ENCODE measurements at regions not wholly inside any gene's neighbourhood (a gene's known extent, or its start where the extent isn't known, plus 50 kb on each side); places are given as distances from the start of the nearest gene placed in this dataset.

DNA sequence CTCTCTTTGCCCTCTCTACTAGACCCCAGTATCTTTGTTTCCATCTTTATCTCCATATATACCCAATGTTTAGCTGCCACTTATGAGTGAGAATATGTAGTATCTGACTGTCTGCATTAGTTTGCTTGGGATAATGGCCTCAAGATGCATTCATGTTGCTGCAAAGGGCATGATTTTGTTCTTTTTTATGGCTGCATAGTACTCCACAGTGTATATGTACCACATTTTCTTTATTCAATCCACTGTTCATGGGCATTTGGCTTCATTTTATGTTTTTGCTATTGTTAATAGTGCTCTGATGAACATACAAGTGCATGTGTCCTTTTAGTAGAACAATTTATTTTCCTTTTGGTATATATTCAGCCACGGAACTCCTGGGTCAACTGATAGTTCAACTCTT, 671.5 kb upstream of the GRM7 start:
- no CpG with 5 or more reads among the region's 1 CpG for WGBS (ENCODE audit: insufficient coverage)
- Histone ChIP-seq H3K27ac (ENCODE audit: low read length) (no peak overlapping the region), H3K27me3 (ENCODE audit: control insufficient read depth, insufficient read depth, low read length) (no peaks in the 10 kb centered on the region), H3K4me1 (ENCODE audit: control insufficient read depth, insufficient read depth, low read length) (no peaks in the 10 kb centered on the region), H3K4me3 (ENCODE audit: low read length) (no peak overlapping the region), H3K9me3 (replicated peaks; ENCODE audit: control insufficient read depth, low read depth, low read length) (no peaks in the 10 kb centered on the region), H3K36me3 (ENCODE audit: control insufficient read depth, insufficient read depth, low read length) (no peaks in the 10 kb centered on the region)
- no peak for DNase-seq

DNA sequence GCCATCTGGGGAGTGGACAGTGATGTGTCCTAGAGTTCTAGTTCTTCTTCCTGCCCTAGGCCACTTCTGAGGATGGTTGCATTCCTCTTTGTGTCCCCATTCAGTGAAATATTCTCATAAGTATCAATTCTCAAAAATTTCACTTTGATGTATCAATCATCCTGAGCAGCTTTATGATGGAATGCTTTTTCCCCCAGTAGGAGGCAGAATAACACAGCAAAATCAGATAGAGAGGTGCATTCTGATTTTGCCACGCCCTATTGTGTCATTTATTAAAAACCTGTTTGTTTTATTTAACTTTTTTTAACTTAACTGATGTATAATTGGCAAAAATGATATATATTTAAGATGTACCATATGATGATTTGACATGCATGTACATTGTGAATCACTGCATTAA, 656.0 kb upstream of the GRM7 start:
- no peaks in the 10 kb centered on the region for H3K4me1 ChIP-seq (ENCODE audit: control insufficient read depth, insufficient read depth, low read length)
- WGBS (ENCODE audit: insufficient coverage): no CpG with 5 or more reads among the region's 1 CpG
- H3K4me3 ChIP-seq (ENCODE audit: low read length): no peak overlapping the region
- H3K27ac ChIP-seq (ENCODE audit: low read length): no peak overlapping the region
- no peaks in the 10 kb centered on the region for H3K9me3 ChIP-seq (replicated peaks; ENCODE audit: control insufficient read depth, low read depth, low read length)
- no peaks in the 10 kb centered on the region for H3K36me3 ChIP-seq (ENCODE audit: control insufficient read depth, insufficient read depth, low read length)
- no peaks in the 10 kb centered on the region for H3K27me3 ChIP-seq (ENCODE audit: control insufficient read depth, insufficient read depth, low read length)
- DNase-seq: no peak

DNA sequence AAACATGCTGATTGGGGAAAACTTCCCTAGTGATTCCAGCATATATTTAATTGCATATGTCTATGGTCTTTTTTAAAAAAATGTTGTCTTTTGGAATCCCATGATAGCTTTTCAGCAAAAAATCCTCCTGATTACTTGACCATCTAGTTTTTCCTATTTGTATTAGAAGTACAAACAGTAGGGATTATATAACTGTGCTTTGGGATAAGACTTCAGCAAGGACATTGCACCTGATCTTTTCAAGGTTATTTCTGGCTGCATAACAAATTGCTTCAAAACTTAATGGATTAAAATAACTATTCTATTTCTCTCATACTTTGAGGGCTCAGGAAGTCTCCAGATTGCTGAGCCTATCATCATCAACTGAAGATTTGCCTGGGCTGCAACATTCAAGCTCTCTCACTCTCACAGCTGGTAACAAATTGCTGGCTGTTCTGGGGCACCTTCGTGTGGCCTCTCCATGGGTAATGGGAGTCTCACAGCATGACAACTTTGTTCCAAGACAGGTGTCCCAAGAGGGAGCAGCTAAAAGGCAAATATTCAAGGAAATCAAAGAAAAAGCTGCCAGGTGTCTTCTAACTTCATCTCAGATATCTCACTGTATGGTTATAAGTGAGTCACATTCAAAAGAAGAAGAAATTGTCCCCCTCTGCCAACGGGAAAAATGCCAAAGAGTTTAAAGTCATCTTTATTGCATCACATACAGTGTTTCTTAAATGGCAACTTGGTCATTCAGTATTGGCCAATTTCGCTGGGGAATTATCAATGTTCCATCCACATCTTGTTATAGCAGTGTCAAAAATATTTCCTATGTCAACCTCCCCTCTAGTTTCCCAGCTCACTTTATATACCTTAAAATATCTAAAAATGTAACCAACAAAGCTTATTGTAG, 644.5 kb upstream of the GRM7 start:
- WGBS (ENCODE audit: insufficient coverage): 62% methylated on average over 2 of the region's 3 CpGs
- no peaks in the 10 kb centered on the region for H3K9me3 ChIP-seq (replicated peaks; ENCODE audit: control insufficient read depth, low read depth, low read length)
- no peak overlapping the region for H3K4me3 ChIP-seq (ENCODE audit: low read length)
- no peak overlapping the region for H3K27ac ChIP-seq (ENCODE audit: low read length)
- no peaks in the 10 kb centered on the region for H3K4me1 ChIP-seq (ENCODE audit: control insufficient read depth, insufficient read depth, low read length)
- H3K36me3 ChIP-seq (ENCODE audit: control insufficient read depth, insufficient read depth, low read length): no peaks in the 10 kb centered on the region
- no peaks in the 10 kb centered on the region for H3K27me3 ChIP-seq (ENCODE audit: control insufficient read depth, insufficient read depth, low read length)
- peak; percentile 1 for DNase-seq

DNA sequence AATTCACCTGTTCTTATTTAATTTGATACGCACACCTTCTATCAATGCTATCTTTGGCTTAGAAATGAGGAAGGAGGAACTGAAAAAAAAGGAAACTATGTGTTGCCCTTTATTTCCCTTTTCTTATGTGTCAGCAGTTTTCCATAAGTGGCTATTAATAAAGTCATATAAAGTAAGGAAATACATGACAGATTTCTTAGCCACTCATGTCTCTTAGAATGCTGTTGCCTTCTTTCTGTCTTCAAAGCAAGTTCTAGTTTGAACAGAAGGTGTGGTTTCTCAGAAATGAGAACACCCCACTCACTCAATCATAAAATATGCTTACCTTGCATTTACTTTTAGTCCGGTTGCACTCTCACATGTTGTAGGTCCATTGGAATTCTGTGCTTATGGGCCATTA, 640.5 kb upstream of the GRM7 start:
- no CpG with 5 or more reads among the region's 2 CpGs for WGBS (ENCODE audit: insufficient coverage)
- H3K4me3 ChIP-seq (ENCODE audit: low read length): no peak overlapping the region
- no peaks in the 10 kb centered on the region for H3K9me3 ChIP-seq (replicated peaks; ENCODE audit: control insufficient read depth, low read depth, low read length)
- peak; percentile 4 for DNase-seq
- H3K27ac ChIP-seq (ENCODE audit: low read length): no peak overlapping the region
- no peaks in the 10 kb centered on the region for H3K4me1 ChIP-seq (ENCODE audit: control insufficient read depth, insufficient read depth, low read length)
- H3K36me3 ChIP-seq (ENCODE audit: control insufficient read depth, insufficient read depth, low read length): no peaks in the 10 kb centered on the region
- no peaks in the 10 kb centered on the region for H3K27me3 ChIP-seq (ENCODE audit: control insufficient read depth, insufficient read depth, low read length)

DNA sequence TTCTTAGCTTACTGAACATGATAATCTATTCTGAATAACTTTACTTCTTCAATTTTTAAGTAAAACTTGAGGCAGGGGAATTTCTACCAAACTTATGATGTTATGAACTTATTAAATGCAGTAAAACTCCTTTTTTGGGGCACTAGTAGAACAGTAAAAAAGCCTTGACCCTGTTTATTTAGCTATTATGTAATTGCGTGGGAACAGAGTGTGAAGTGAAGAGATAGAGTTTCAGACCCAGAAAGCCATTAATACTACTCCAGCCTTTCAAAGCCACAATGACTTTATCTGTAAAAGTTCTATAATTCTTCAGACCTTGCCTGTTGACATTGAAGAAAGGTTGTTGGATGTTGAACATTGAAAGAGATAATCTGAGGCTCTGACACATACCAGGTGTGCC, 638.8 kb upstream of the GRM7 start:
- no peaks in the 10 kb centered on the region for H3K9me3 ChIP-seq (replicated peaks; ENCODE audit: control insufficient read depth, low read depth, low read length)
- no peak for DNase-seq
- no peaks in the 10 kb centered on the region for H3K36me3 ChIP-seq (ENCODE audit: control insufficient read depth, insufficient read depth, low read length)
- no peak overlapping the region for H3K4me3 ChIP-seq (ENCODE audit: low read length)
- H3K27ac ChIP-seq (ENCODE audit: low read length): no peak overlapping the region
- no peaks in the 10 kb centered on the region for H3K27me3 ChIP-seq (ENCODE audit: control insufficient read depth, insufficient read depth, low read length)
- H3K4me1 ChIP-seq (ENCODE audit: control insufficient read depth, insufficient read depth, low read length): no peaks in the 10 kb centered on the region
- no CpG with 5 or more reads among the region's 1 CpG for WGBS (ENCODE audit: insufficient coverage)

DNA sequence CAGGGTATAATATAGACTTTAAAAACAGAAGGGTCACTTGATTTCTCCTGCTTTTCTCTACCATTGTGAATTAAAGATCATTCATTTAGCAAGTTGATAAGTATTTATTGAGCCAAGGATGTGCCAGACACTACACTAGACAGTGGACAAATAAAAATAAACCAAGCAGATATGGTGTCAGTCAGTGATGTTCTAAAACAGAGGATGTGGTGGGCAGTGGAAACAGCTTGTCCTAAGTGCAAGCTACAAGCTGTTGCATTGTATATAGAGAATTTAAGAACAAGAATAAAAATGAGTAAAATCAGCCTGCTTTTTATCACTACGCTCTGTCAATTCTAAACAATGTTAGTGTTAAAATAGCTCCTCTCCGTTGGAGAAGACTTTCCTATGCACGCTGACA, 637.3 kb upstream of the GRM7 start:
- DNase-seq: no peak
- Histone ChIP-seq H3K4me3 (ENCODE audit: low read length) (no peak overlapping the region), H3K9me3 (replicated peaks; ENCODE audit: control insufficient read depth, low read depth, low read length) (no peaks in the 10 kb centered on the region), H3K4me1 (ENCODE audit: control insufficient read depth, insufficient read depth, low read length) (no peaks in the 10 kb centered on the region), H3K27me3 (ENCODE audit: control insufficient read depth, insufficient read depth, low read length) (no peaks in the 10 kb centered on the region), H3K27ac (ENCODE audit: low read length) (no peak overlapping the region), H3K36me3 (ENCODE audit: control insufficient read depth, insufficient read depth, low read length) (no peaks in the 10 kb centered on the region)
- no CpG with 5 or more reads among the region's 3 CpGs for WGBS (ENCODE audit: insufficient coverage)

DNA sequence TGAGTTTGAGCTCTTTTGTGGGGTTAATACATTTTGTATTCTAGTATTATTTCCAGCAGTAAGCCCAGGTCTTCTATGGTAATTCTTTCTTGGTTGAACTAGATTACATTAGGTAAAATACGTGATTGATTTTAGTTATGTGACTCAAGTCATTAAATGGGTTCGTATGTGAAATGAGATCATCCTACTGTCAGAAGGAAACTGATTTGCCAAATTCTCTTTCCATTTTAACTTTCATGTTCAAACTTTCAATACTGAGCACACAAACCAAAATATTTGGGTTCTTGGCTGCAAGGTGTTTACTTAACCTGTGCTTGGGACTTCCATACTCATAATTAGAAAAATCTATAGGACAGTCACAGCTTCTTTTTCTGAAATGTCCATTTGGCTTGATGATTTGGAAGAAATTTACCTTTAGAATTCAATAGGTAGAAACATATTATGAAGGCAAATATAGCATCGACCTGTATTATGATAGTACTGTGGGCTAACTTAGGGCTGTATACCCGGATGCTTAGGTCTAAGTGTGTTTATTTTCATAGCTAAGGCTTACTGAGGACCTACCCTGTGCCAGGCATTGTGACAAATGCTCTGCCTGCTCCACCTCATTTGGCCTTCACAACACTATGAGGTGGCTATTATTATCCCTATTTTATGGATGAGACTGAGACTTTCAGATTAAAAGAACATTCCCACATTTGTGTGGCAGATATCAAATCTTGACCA, 631.8 kb upstream of the GRM7 start:
- no peak for DNase-seq
- 50% methylated on average over 1 of the region's 4 CpGs for WGBS (ENCODE audit: insufficient coverage)
- Histone ChIP-seq H3K27ac (ENCODE audit: low read length) (no peak overlapping the region), H3K4me1 (ENCODE audit: control insufficient read depth, insufficient read depth, low read length) (no peaks in the 10 kb centered on the region), H3K4me3 (ENCODE audit: low read length) (no peak overlapping the region), H3K36me3 (ENCODE audit: control insufficient read depth, insufficient read depth, low read length) (no peaks in the 10 kb centered on the region), H3K27me3 (ENCODE audit: control insufficient read depth, insufficient read depth, low read length) (no peaks in the 10 kb centered on the region), H3K9me3 (replicated peaks; ENCODE audit: control insufficient read depth, low read depth, low read length) (no peaks in the 10 kb centered on the region)

DNA sequence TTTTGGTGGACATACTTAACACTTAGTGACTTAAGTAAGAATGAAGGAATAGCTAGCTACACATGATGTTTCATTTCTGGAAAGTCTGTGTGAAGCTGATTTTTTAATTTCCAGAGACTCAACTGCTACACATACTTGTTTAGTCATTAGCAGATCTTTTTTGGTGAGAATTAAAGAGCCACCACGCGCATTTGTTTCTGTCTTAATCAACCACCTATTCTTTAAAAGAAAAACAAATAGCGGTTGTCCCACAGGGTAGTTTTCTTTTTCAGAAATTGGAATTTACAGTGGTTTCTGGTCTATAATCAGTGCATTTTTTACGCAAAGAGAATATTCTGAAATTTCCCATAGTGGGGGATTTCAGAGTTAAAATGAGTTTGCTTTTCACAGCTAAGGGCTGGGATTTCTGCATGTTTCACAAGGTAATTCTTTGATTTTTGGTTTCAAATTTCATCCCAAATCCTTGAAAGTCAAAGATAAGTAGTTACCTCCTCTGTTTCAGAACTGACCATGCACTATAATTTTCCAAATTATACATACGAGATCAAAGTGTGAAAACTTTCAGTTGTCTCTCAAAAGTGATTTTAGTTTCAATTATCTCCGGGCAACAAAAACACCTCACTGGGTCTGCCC, 631.0 kb upstream of the GRM7 start:
- 92% methylated on average over 2 of the region's 6 CpGs for WGBS (ENCODE audit: insufficient coverage)
- no peak overlapping the region for H3K27ac ChIP-seq (ENCODE audit: low read length)
- H3K27me3 ChIP-seq (ENCODE audit: control insufficient read depth, insufficient read depth, low read length): no peaks in the 10 kb centered on the region
- no peaks in the 10 kb centered on the region for H3K4me1 ChIP-seq (ENCODE audit: control insufficient read depth, insufficient read depth, low read length)
- no peaks in the 10 kb centered on the region for H3K9me3 ChIP-seq (replicated peaks; ENCODE audit: control insufficient read depth, low read depth, low read length)
- H3K4me3 ChIP-seq (ENCODE audit: low read length): no peak overlapping the region
- no peaks in the 10 kb centered on the region for H3K36me3 ChIP-seq (ENCODE audit: control insufficient read depth, insufficient read depth, low read length)
- DNase-seq: no peak

DNA sequence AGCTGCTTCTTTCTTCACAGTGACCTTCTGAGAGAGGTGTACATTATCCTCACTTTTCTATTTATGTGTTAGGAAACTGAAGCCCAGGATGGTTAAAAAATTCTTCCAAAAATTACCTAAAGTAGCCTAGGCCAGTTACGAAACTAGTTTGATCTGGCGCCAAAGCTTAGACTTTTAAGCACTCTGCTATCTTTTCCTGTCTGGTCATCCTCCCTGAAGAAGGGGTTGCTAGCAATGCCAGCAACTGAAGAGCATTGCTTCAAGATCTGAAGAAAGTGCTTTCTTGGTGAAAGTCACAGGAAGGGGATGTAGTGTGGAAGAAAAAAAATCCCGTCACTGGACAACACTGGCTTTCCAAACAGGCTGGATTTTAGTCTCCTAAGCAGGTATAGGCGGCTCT, 618.8 kb upstream of the GRM7 start:
- H3K4me1 ChIP-seq (ENCODE audit: control insufficient read depth, insufficient read depth, low read length): no peaks in the 10 kb centered on the region

DNA sequence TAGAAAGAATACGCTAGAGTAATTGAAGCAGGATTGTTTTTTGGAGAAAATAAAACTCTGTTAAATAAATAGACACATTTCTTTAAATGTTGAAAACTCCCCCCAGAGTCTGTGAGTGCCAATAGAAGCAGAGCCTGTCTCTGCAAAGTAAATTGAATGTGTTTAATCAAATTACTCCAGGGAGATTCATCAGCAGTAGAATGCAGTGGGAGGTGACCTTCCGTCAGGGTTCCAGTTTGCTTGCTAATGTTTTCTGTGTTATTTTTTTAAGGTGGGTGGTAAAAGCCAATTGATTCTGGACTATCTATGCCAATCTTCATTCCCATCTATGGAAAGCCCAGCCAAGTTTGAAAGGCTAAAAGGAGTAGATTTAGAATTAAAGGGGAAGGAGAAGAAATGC, 612.4 kb upstream of the GRM7 start:
- Histone ChIP-seq H3K4me1 (ENCODE audit: control insufficient read depth, insufficient read depth, low read length) (no peaks in the 10 kb centered on the region), H3K4me3 (ENCODE audit: low read length) (no peak overlapping the region), H3K27me3 (ENCODE audit: control insufficient read depth, insufficient read depth, low read length) (no peaks in the 10 kb centered on the region), H3K27ac (ENCODE audit: low read length) (no peak overlapping the region), H3K36me3 (ENCODE audit: control insufficient read depth, insufficient read depth, low read length) (no peaks in the 10 kb centered on the region), H3K9me3 (replicated peaks; ENCODE audit: control insufficient read depth, low read depth, low read length) (no peaks in the 10 kb centered on the region)
- WGBS (ENCODE audit: insufficient coverage): no CpG with 5 or more reads among the region's 2 CpGs
- peak; percentile 37 for DNase-seq

More for the DNA sequence above, 618.8 kb upstream of the GRM7 start:
- 70% methylated on average over 2 of the region's 4 CpGs for WGBS (ENCODE audit: insufficient coverage)
- H3K9me3 ChIP-seq (replicated peaks; ENCODE audit: control insufficient read depth, low read depth, low read length): no peaks in the 10 kb centered on the region
- H3K36me3 ChIP-seq (ENCODE audit: control insufficient read depth, insufficient read depth, low read length): no peaks in the 10 kb centered on the region
- no peaks in the 10 kb centered on the region for H3K27me3 ChIP-seq (ENCODE audit: control insufficient read depth, insufficient read depth, low read length)
- no peak for DNase-seq
- no peak overlapping the region for H3K4me3 ChIP-seq (ENCODE audit: low read length)
- no peak overlapping the region for H3K27ac ChIP-seq (ENCODE audit: low read length)

Data from muscle of leg (tissue), 3 donors.